ENCODE measurements at regions not wholly inside any gene's neighbourhood (a gene's known extent, or its start where the extent isn't known, plus 50 kb on each side); places are given as distances from the start of the nearest gene placed in this dataset.

DNA sequence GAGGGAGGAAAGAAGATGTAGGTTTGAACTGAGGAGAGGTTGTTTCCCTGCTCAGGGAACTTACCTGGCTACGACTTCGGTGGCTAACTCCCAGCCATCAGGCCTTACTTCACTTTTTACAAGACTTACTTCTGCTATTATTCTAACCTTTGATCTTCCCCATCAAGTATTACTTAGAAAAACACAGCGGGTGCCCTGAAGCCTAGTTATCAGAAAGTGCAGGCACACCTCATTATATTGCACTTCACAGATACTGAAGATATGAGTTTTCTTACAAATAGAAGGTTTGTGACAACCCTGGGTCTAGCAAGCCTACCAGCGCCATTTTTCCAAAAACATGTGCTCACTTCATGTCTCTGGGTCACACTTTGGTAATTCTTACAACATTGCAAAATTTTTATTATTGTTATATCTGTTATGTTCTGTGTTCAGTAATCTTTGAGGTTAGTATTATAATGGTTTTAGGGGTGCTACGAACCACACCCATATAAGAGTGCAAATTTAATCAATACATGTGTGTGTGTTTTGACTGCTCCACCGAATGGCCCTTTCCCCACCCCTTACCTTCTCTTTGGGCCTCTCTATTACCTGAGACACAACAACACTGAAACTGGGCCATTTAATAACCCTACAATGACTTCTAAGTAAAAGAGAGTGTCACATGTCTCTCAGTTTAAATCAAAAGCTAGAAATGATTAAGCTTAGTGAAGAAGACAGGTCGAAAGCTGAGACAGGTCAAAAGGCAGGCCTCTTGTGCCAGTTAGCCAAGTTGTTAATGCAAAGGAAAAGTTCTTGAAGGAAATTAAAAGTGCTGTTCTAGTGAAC, 2102.7 kb upstream of the WWC1 start:
- Histone ChIP-seq H3K9me2 (ENCODE audit: low read depth, low read length) (no peaks in the 10 kb centered on the region), H3K27me3 (ENCODE audit: insufficient read depth, low read length) (no peaks in the 10 kb centered on the region), H4K20me1 (ENCODE audit: insufficient read depth, low read length) (no peaks in the 10 kb centered on the region), H3K27ac (ENCODE audit: low read depth, low read length, poor library complexity, severe bottlenecking) (no peak overlapping the region), H3K4me3 (ENCODE audit: low read depth, low read length, poor library complexity, severe bottlenecking) (no peak overlapping the region), H3F3A (ENCODE audit: insufficient read depth, low read length) (no peaks in the 10 kb centered on the region), H3K36me3 (ENCODE audit: insufficient read depth, low read length) (no peaks in the 10 kb centered on the region), H3K9me3 (ENCODE audit: low read length) (no peaks in the 10 kb centered on the region), H2AFZ (ENCODE audit: low read length) (no peak overlapping the region), H3K4me1 (ENCODE audit: insufficient read depth, low read length, severe bottlenecking) (no peaks in the 10 kb centered on the region), H3K79me2 (ENCODE audit: insufficient read depth, low read length) (no peaks in the 10 kb centered on the region), H3K4me2 (ENCODE audit: low read length) (no peak overlapping the region), H3K9ac (ENCODE audit: low read length) (no peak overlapping the region)
- TF ChIP-seq, protein P1, sequence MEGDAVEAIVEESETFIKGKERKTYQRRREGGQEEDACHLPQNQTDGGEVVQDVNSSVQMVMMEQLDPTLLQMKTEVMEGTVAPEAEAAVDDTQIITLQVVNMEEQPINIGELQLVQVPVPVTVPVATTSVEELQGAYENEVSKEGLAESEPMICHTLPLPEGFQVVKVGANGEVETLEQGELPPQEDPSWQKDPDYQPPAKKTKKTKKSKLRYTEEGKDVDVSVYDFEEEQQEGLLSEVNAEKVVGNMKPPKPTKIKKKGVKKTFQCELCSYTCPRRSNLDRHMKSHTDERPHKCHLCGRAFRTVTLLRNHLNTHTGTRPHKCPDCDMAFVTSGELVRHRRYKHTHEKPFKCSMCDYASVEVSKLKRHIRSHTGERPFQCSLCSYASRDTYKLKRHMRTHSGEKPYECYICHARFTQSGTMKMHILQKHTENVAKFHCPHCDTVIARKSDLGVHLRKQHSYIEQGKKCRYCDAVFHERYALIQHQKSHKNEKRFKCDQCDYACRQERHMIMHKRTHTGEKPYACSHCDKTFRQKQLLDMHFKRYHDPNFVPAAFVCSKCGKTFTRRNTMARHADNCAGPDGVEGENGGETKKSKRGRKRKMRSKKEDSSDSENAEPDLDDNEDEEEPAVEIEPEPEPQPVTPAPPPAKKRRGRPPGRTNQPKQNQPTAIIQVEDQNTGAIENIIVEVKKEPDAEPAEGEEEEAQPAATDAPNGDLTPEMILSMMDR (IDR thresholded peaks at IDR 0.05; ENCODE audit: low read length), result no peak
- TF ChIP-seq EZH2 (IDR thresholded peaks at IDR 0.05; ENCODE audit: borderline replicate concordance, low read length), result no peak

DNA sequence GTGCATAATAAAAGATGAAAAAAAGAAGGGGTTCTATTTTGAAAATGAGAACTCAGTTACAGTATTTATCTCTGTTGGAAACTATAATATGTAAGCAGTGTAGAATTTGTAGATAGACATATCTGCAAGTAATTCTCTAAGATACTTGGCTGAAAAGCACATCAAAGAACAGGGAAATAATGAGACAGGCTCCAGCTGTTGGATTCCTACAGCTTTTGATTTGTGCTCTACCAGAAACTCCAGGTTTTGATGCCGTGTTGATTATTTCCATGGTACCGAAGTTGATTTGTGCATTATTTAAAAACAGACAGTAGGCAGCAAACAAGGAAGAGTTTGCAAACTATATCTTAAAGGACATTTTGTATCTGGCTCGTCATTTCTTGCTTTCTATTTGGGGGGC, 2098.7 kb upstream of the WWC1 start:
- TF ChIP-seq EZH2 (IDR thresholded peaks at IDR 0.05; ENCODE audit: borderline replicate concordance, low read length), result no peak
- TF ChIP-seq, protein P1 (IDR thresholded peaks at IDR 0.05; ENCODE audit: low read length), result no peak
- Histone ChIP-seq H3K9ac (ENCODE audit: low read length) (no peak overlapping the region), H3K36me3 (ENCODE audit: insufficient read depth, low read length) (no peaks in the 10 kb centered on the region), H3K9me3 (ENCODE audit: low read length) (no peaks in the 10 kb centered on the region), H3K27ac (ENCODE audit: low read depth, low read length, poor library complexity, severe bottlenecking) (no peak overlapping the region), H3K4me1 (ENCODE audit: insufficient read depth, low read length, severe bottlenecking) (no peaks in the 10 kb centered on the region), H3K4me3 (ENCODE audit: low read depth, low read length, poor library complexity, severe bottlenecking) (no peak overlapping the region), H3K4me2 (ENCODE audit: low read length) (no peak overlapping the region), H4K20me1 (ENCODE audit: insufficient read depth, low read length) (no peaks in the 10 kb centered on the region), H3F3A (ENCODE audit: insufficient read depth, low read length) (no peaks in the 10 kb centered on the region), H3K79me2 (ENCODE audit: insufficient read depth, low read length) (no peaks in the 10 kb centered on the region), H2AFZ (ENCODE audit: low read length) (no peak overlapping the region), H3K9me2 (ENCODE audit: low read depth, low read length) (no peaks in the 10 kb centered on the region), H3K27me3 (ENCODE audit: insufficient read depth, low read length) (no peaks in the 10 kb centered on the region)

DNA sequence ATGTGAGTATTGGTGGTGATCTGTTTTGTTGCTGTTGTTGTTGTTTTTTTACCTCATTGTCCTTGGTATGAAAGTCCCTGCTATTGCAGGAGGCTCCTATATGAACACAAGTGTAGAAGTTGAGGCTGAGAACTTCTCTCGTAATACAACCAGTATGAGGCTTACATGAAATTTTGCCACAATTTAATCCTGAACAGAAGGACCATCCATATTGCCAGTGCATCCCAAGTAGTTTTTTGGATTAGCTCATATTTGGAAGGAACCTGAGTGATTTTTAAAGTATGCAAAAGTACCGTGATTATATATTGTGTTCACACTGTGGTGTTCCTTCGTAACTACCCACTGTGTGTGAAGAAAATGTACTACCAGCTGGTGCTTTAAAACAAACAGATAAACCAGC, 2095.5 kb upstream of the WWC1 start:
- H3K4me1 ChIP-seq (ENCODE audit: insufficient read depth, low read length, severe bottlenecking), result no peaks in the 10 kb centered on the region

More for the DNA sequence above, 2095.5 kb upstream of the WWC1 start:
- Histone ChIP-seq H3K9me3 (ENCODE audit: low read length) (no peaks in the 10 kb centered on the region), H3F3A (ENCODE audit: insufficient read depth, low read length) (no peaks in the 10 kb centered on the region), H3K9ac (ENCODE audit: low read length) (no peak overlapping the region), H3K36me3 (ENCODE audit: insufficient read depth, low read length) (no peaks in the 10 kb centered on the region), H3K27ac (ENCODE audit: low read depth, low read length, poor library complexity, severe bottlenecking) (no peak overlapping the region), H3K4me3 (ENCODE audit: low read depth, low read length, poor library complexity, severe bottlenecking) (no peak overlapping the region), H4K20me1 (ENCODE audit: insufficient read depth, low read length) (no peaks in the 10 kb centered on the region), H3K27me3 (ENCODE audit: insufficient read depth, low read length) (no peaks in the 10 kb centered on the region), H3K4me2 (ENCODE audit: low read length) (no peak overlapping the region), H3K79me2 (ENCODE audit: insufficient read depth, low read length) (no peaks in the 10 kb centered on the region), H3K9me2 (ENCODE audit: low read depth, low read length) (no peaks in the 10 kb centered on the region), H2AFZ (ENCODE audit: low read length) (no peak overlapping the region)
- TF ChIP-seq, protein P1 (IDR thresholded peaks at IDR 0.05; ENCODE audit: low read length), result no peak
- no peak for TF ChIP-seq EZH2 (IDR thresholded peaks at IDR 0.05; ENCODE audit: borderline replicate concordance, low read length)
